Activated T-helper 17 cell treated with anti-CD3 and anti-CD28 coated beads, Interleukin-2, amount 50 U/mL, for 72 hours (primary cell): ENCODE measurements at regions not wholly inside any gene's neighbourhood (a gene's known extent, or its start where the extent isn't known, plus 50 kb on each side); places are given as distances from the start of the nearest gene placed in this dataset.

Experiments used
- ATAC-seq: fragments of 150-1000 bp; cut with Tn5 transposase; replicated peaks from 2 replicates; pipeline ENCODE4 v1.10.0; 2021; ENCODE audit warnings: mild to moderate bottlenecking, moderate library complexity
- H3K27ac Mint-ChIP-seq: one replicate; pipeline ENCODE4 v1.8.0; 2022; ENCODE audit warnings: mixed read lengths
- H3K27me3 Mint-ChIP-seq: one replicate; pipeline ENCODE4 v1.8.0; 2022; ENCODE audit warnings: mixed read lengths
- H3K36me3 Mint-ChIP-seq: one replicate; pipeline ENCODE4 v1.8.0; 2022; ENCODE audit warnings: low read depth, mild to moderate bottlenecking, mixed read lengths
- H3K4me1 Mint-ChIP-seq: one replicate; pipeline ENCODE4 v1.8.0; 2022; ENCODE audit warnings: mixed read lengths
- H3K4me3 Mint-ChIP-seq: one replicate; pipeline ENCODE4 v1.8.0; 2022; ENCODE audit warnings: mild to moderate bottlenecking, mixed read lengths
- H3K9me3 Mint-ChIP-seq: one replicate; pipeline ENCODE4 v1.8.0; 2022; ENCODE audit warnings: mixed read lengths

GRCh38 chr11:115566180-115566764, 62.1 kb upstream of the CADM1 start:
- no peak for ATAC-seq
- Mint-ChIP-seq H3K4me1 (no peaks in the 10 kb centered on the region), H3K36me3 (no peaks in the 10 kb centered on the region), H3K27me3 (peaks cover 16% of the 10 kb centered on the region), H3K4me3 (no peak overlapping the region), H3K27ac (no peak overlapping the region), H3K9me3 (peaks cover 5% of the 10 kb centered on the region)

GRCh38 chr11:115564851-115565250, 60.6 kb upstream of the CADM1 start:
- H3K9me3 Mint-ChIP-seq, result peaks cover 5% of the 10 kb centered on the region
- H3K27me3 Mint-ChIP-seq, result peaks cover 16% of the 10 kb centered on the region
- no peak overlapping the region for H3K4me3 Mint-ChIP-seq
- no peaks in the 10 kb centered on the region for H3K4me1 Mint-ChIP-seq
- no peak for ATAC-seq
- no peaks in the 10 kb centered on the region for H3K36me3 Mint-ChIP-seq
- no peak overlapping the region for H3K27ac Mint-ChIP-seq

- Mint-ChIP-seq H3K4me1 (no peaks in the 10 kb centered on the region), H3K27ac (no peak overlapping the region), H3K4me3 (no peak overlapping the region), H3K9me3 (peaks cover 5% of the 10 kb centered on the region), H3K27me3 (peaks cover 5% of the 10 kb centered on the region), H3K36me3 (no peaks in the 10 kb centered on the region)
- ATAC-seq, result no peak
Observed at GRCh38 chr11:115561116-115561515, 56.9 kb upstream of the CADM1 start.

GRCh38 chr11:115558635-115559034, 54.4 kb upstream of the CADM1 start:
- ATAC-seq, result no peak
- Mint-ChIP-seq H3K4me1 (no peaks in the 10 kb centered on the region), H3K9me3 (peaks cover 5% of the 10 kb centered on the region), H3K27me3 (peaks cover 5% of the 10 kb centered on the region), H3K36me3 (no peaks in the 10 kb centered on the region), H3K4me3 (no peak overlapping the region), H3K27ac (no peak overlapping the region)

- Mint-ChIP-seq H3K27ac (no peak overlapping the region), H3K27me3 (peaks cover 5% of the 10 kb centered on the region), H3K9me3 (peaks cover 5% of the 10 kb centered on the region), H3K4me1 (no peaks in the 10 kb centered on the region), H3K36me3 (no peaks in the 10 kb centered on the region), H3K4me3 (no peak overlapping the region)
- no peak for ATAC-seq
Observed at GRCh38 chr11:115557681-115558080, 53.5 kb upstream of the CADM1 start.

- H3K36me3 Mint-ChIP-seq, result no peaks in the 10 kb centered on the region
- H3K9me3 Mint-ChIP-seq, result peaks cover 3% of the 10 kb centered on the region
Observed at GRCh38 chr11:115556984-115557383, 52.8 kb upstream of the CADM1 start.

GRCh38 chr11:115555336-115556090, 51.3 kb upstream of the CADM1 start:
- Mint-ChIP-seq H3K4me1 (no peaks in the 10 kb centered on the region), H3K27me3 (no peaks in the 10 kb centered on the region), H3K9me3 (no peaks in the 10 kb centered on the region), H3K4me3 (no peak overlapping the region), H3K27ac (no peak overlapping the region), H3K36me3 (no peaks in the 10 kb centered on the region)
- ATAC-seq, result no peak

More at GRCh38 chr11:115556984-115557383, 52.8 kb upstream of the CADM1 start:
- Mint-ChIP-seq H3K27me3 (peaks cover 2% of the 10 kb centered on the region), H3K27ac (no peak overlapping the region), H3K4me3 (no peak overlapping the region), H3K4me1 (no peaks in the 10 kb centered on the region)
- no peak for ATAC-seq
